CD4-positive, CD25-positive, alpha-beta regulatory T cell (primary cell): ENCODE measurements at regions not wholly inside any gene's neighbourhood (a gene's known extent, or its start where the extent isn't known, plus 50 kb on each side); places are given as distances from the start of the nearest gene placed in this dataset.

ENCODE experiments used
- ATAC-seq, 2 donors: fragments of 150-1000 bp; cut with Tn5 transposase; one replicate each; pipeline ENCODE4 v1.10.0; 2021; ENCODE audit warnings: low read depth in 2 of 2, moderate number of reproducible peaks in 2 of 2, moderate library complexity in 1 of 2
- DNase-seq, 3 donors: peaks; one replicate each; pipeline versions ENCODE4 v3.0.0 to v3.0.0-alpha.2; 2012 to 2022; ENCODE audit warnings: mixed read lengths in 1 of 3
- H3K27ac ChIP-seq: one replicate; pipeline ENCODE4 v1.7.0; 2013; ENCODE audit warnings: mild to moderate bottlenecking, low read length; ENCODE audit not compliant: insufficient read depth, poor library complexity, severe bottlenecking
- H3K27me3 ChIP-seq: one replicate; pipeline ENCODE4 v1.7.0; 2013; ENCODE audit warnings: low read length; ENCODE audit not compliant: control insufficient read depth, insufficient read depth
- H3K36me3 ChIP-seq: one replicate; pipeline ENCODE4 v1.7.0; 2013; ENCODE audit warnings: mild to moderate bottlenecking, low read length, moderate library complexity; ENCODE audit not compliant: control insufficient read depth, insufficient read depth
- H3K4me1 ChIP-seq: 2 replicates; pipeline ENCODE4 v1.7.0; 2013; ENCODE audit warnings: mild to moderate bottlenecking, low read length; ENCODE audit not compliant: insufficient read depth, control insufficient read depth, poor library complexity, severe bottlenecking
- H3K4me3 ChIP-seq: one replicate; pipeline ENCODE4 v1.7.0; 2013; ENCODE audit warnings: low read depth, mild to moderate bottlenecking, low read length, moderate library complexity
- H3K9me3 ChIP-seq, 2 experiments: 1 replicate in 1 of 2; 2 replicates in 1 of 2; pipeline ENCODE4 v1.7.0; 2013; ENCODE audit warnings: low read length in 2 of 2, mild to moderate bottlenecking in 1 of 2, moderate library complexity in 1 of 2; ENCODE audit not compliant: control insufficient read depth in 2 of 2
- H3K27ac Mint-ChIP-seq, 3 donors: one replicate each; pipeline ENCODE4 v1.8.0; 2020 to 2022; ENCODE audit warnings: mild to moderate bottlenecking in 3 of 3, mixed read lengths in 3 of 3, moderate library complexity in 2 of 3
- H3K27me3 Mint-ChIP-seq: one replicate; pipeline ENCODE4 v1.8.0; 2022; ENCODE audit warnings: mild to moderate bottlenecking, mixed read lengths
- H3K36me3 Mint-ChIP-seq: one replicate; pipeline ENCODE4 v1.8.0; 2020; ENCODE audit warnings: mixed read lengths
- H3K4me1 Mint-ChIP-seq, 4 donors: one replicate each; pipeline ENCODE4 v1.8.0; 2020 to 2022; ENCODE audit warnings: mixed read lengths in 4 of 4, mild to moderate bottlenecking in 1 of 4
- H3K4me3 Mint-ChIP-seq, 4 donors: one replicate each; pipeline ENCODE4 v1.8.0; 2020 to 2022; ENCODE audit warnings: mild to moderate bottlenecking in 4 of 4, mixed read lengths in 4 of 4, moderate library complexity in 3 of 4
- H3K9me3 Mint-ChIP-seq, 7 donors: one replicate each; pipeline ENCODE4 v1.8.0; 2020 to 2022; ENCODE audit warnings: mixed read lengths in 7 of 7, mild to moderate bottlenecking in 3 of 7, moderate library complexity in 2 of 7

DNA sequence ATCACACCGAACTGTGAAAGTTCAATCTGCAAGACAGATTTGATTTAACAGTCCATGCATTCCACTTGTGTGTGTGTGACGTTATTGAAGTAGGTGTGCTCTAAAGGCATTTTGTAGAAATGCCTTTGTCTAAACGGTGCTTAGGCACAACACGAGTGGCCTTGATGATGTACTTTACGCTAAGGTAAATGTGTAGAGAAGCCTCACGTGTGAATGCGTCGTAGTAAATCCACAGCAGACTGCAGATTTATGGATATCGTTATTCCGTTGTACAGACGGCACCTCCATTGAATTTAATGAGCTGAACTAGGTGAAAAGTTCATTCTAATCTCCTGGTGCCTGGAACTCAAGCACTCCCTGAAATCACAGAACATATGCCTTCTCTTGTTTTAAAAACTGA, 202.8 kb upstream of the STXBP6 start:
- H3K4me3 Mint-ChIP-seq, result no peak overlapping the region
- Histone ChIP-seq H3K9me3 (no peaks in the 10 kb centered on the region), H3K4me1 (no peaks in the 10 kb centered on the region), H3K27me3 (no peaks in the 10 kb centered on the region), H3K4me3 (no peak overlapping the region), H3K27ac (no peak overlapping the region), H3K36me3 (no peaks in the 10 kb centered on the region)
- H3K27ac Mint-ChIP-seq, result no peak overlapping the region
- no peaks in the 10 kb centered on the region for H3K27me3 Mint-ChIP-seq
- H3K4me1 Mint-ChIP-seq, result no peaks in the 10 kb centered on the region
- no peaks in the 10 kb centered on the region for H3K36me3 Mint-ChIP-seq
- H3K9me3 Mint-ChIP-seq, result peaks cover 0 to 6% (median 3%) of the 10 kb centered on the region in 7 donors
- DNase-seq (no peak), ATAC-seq (no peak)

- no peaks in the 10 kb centered on the region for H3K4me1 ChIP-seq
- H3K27ac ChIP-seq, result no peak overlapping the region
- no peak overlapping the region for H3K27ac Mint-ChIP-seq
- DNase-seq (no peak), ATAC-seq (no peak)
- no peaks in the 10 kb centered on the region for H3K27me3 ChIP-seq
- H3K36me3 ChIP-seq, result no peaks in the 10 kb centered on the region
- H3K27me3 Mint-ChIP-seq, result no peaks in the 10 kb centered on the region
- H3K4me3 ChIP-seq, result no peak overlapping the region
- H3K9me3 ChIP-seq, result no peaks in the 10 kb centered on the region
- no peaks in the 10 kb centered on the region for H3K36me3 Mint-ChIP-seq
- no peak overlapping the region for H3K4me3 Mint-ChIP-seq
- no peaks in the 10 kb centered on the region for H3K4me1 Mint-ChIP-seq
- H3K9me3 Mint-ChIP-seq, result peaks cover 0 to 9% (median 3%) of the 10 kb centered on the region in 7 donors
Measured at GRCh38 chr14:25250516-25250915, 200.6 kb upstream of the STXBP6 start.

DNA sequence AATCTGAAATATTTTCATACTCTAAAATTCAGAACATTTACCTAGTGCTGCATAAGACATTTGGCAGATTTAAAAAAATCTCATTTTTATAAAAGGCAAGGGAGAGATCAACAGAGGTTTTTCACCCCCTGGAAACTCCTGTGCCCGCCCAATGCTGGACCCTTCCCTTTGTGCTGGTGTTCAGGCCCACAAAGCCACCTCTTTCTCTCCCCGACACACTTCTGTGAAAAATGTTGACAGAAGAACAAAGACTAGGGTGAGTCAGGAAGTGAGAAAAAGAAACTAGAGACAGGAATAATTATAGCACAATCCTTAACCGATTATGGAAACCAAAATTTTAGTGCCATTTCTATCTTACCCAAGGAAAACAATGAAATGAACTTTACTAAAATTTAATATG, 197.7 kb upstream of the STXBP6 start:
- H3K9me3 ChIP-seq, result peaks cover 0 to 2% of the 10 kb centered on the region in 2 experiments
- no peak overlapping the region for H3K27ac ChIP-seq
- Mint-ChIP-seq H3K4me1 (no peaks in the 10 kb centered on the region), H3K27ac (no peak overlapping the region), H3K36me3 (no peaks in the 10 kb centered on the region), H3K4me3 (no peak overlapping the region), H3K27me3 (no peaks in the 10 kb centered on the region), H3K9me3 (peaks cover 0 to 6% (median 4%) of the 10 kb centered on the region in 7 donors)
- DNase-seq (no peak), ATAC-seq (no peak)
- no peaks in the 10 kb centered on the region for H3K27me3 ChIP-seq
- no peaks in the 10 kb centered on the region for H3K36me3 ChIP-seq
- no peaks in the 10 kb centered on the region for H3K4me1 ChIP-seq
- no peak overlapping the region for H3K4me3 ChIP-seq

DNA sequence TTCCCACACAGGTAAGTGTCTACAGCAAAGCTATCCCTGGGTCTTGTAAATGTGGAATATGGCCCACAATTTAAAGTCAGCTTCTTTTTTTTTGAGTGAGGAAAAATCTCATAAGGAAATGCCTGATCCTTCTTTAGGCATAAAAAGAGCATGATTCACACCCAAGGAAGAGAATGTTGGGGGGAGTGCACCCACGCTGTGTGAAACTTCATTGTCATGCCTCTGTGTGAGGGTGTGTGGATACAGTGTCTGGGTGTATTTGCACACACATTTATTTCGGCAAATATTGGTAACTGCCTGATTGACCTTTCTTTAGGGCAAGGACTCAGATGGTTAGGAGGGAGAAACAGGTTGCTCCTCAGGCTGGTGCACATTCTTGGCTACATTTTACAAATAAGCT, 196.8 kb upstream of the STXBP6 start:
- Histone ChIP-seq H3K27me3 (no peaks in the 10 kb centered on the region), H3K4me3 (no peak overlapping the region), H3K27ac (no peak overlapping the region), H3K36me3 (no peaks in the 10 kb centered on the region), H3K4me1 (no peaks in the 10 kb centered on the region), H3K9me3 (peaks cover 0 to 2% of the 10 kb centered on the region in 2 experiments)
- Mint-ChIP-seq H3K9me3 (peaks cover 0 to 9% (median 5%) of the 10 kb centered on the region in 7 donors), H3K4me3 (no peak overlapping the region), H3K36me3 (no peaks in the 10 kb centered on the region), H3K27ac (no peak overlapping the region), H3K4me1 (no peaks in the 10 kb centered on the region), H3K27me3 (no peaks in the 10 kb centered on the region)
- no peak for ATAC-seq
- no peak for DNase-seq

- DNase-seq, result no peak
- no peak overlapping the region for H3K4me3 Mint-ChIP-seq
- H3K4me3 ChIP-seq, result no peak overlapping the region
- H3K36me3 ChIP-seq, result no peaks in the 10 kb centered on the region
- no peaks in the 10 kb centered on the region for H3K4me1 Mint-ChIP-seq
- no peaks in the 10 kb centered on the region for H3K36me3 Mint-ChIP-seq
- H3K9me3 Mint-ChIP-seq, result peaks cover 0 to 5% (median 0%) of the 10 kb centered on the region in 7 donors
- H3K4me1 ChIP-seq, result no peaks in the 10 kb centered on the region
- no peak overlapping the region for H3K27ac Mint-ChIP-seq
- no peaks in the 10 kb centered on the region for H3K27me3 ChIP-seq
- no peaks in the 10 kb centered on the region for H3K27me3 Mint-ChIP-seq
- H3K9me3 ChIP-seq, result no peaks in the 10 kb centered on the region
- ATAC-seq, result no peak
- no peak overlapping the region for H3K27ac ChIP-seq
Measured at GRCh38 chr14:25239170-25239569, 189.2 kb upstream of the STXBP6 start.

GRCh38 chr14:25237845-25238244, 187.9 kb upstream of the STXBP6 start:
- Histone ChIP-seq H3K27me3 (no peaks in the 10 kb centered on the region), H3K4me1 (no peaks in the 10 kb centered on the region), H3K27ac (no peak overlapping the region), H3K9me3 (no peaks in the 10 kb centered on the region), H3K4me3 (no peak overlapping the region), H3K36me3 (no peaks in the 10 kb centered on the region)
- ATAC-seq (no peak), DNase-seq (no peak)
- no peaks in the 10 kb centered on the region for H3K36me3 Mint-ChIP-seq
- no peaks in the 10 kb centered on the region for H3K27me3 Mint-ChIP-seq
- no peak overlapping the region for H3K4me3 Mint-ChIP-seq
- H3K9me3 Mint-ChIP-seq, result peaks cover 0 to 5% (median 0%) of the 10 kb centered on the region in 7 donors
- no peak overlapping the region for H3K27ac Mint-ChIP-seq
- H3K4me1 Mint-ChIP-seq, result no peaks in the 10 kb centered on the region

- no peak overlapping the region for H3K27ac ChIP-seq
- Mint-ChIP-seq H3K4me1 (no peaks in the 10 kb centered on the region), H3K27me3 (peaks cover 2% of the 10 kb centered on the region), H3K36me3 (no peaks in the 10 kb centered on the region), H3K9me3 (peaks cover 0 to 6% (median 2%) of the 10 kb centered on the region in 7 donors), H3K27ac (no peak overlapping the region), H3K4me3 (no peak overlapping the region)
- H3K9me3 ChIP-seq, result no peaks in the 10 kb centered on the region
- no peaks in the 10 kb centered on the region for H3K4me1 ChIP-seq
- no peak for DNase-seq
- no peak for ATAC-seq
- no peaks in the 10 kb centered on the region for H3K27me3 ChIP-seq
- no peaks in the 10 kb centered on the region for H3K36me3 ChIP-seq
- H3K4me3 ChIP-seq, result no peak overlapping the region
Measured at GRCh38 chr14:25233613-25234012, 183.7 kb upstream of the STXBP6 start.

- Mint-ChIP-seq H3K9me3 (peaks cover 0 to 6% (median 2%) of the 10 kb centered on the region in 7 donors), H3K4me1 (no peaks in the 10 kb centered on the region), H3K36me3 (no peaks in the 10 kb centered on the region), H3K27ac (no peak overlapping the region), H3K4me3 (no peak overlapping the region), H3K27me3 (peaks cover 4% of the 10 kb centered on the region)
- ATAC-seq (no peak), DNase-seq (no peak)
- Histone ChIP-seq H3K9me3 (no peaks in the 10 kb centered on the region), H3K27me3 (no peaks in the 10 kb centered on the region), H3K4me3 (no peak overlapping the region), H3K27ac (no peak overlapping the region), H3K4me1 (no peaks in the 10 kb centered on the region), H3K36me3 (no peaks in the 10 kb centered on the region)
Measured at GRCh38 chr14:25231004-25231403, 181.1 kb upstream of the STXBP6 start.
